Transverse colon (tissue), 4 donors: ENCODE measurements at regions not wholly inside any gene's neighbourhood (a gene's known extent, or its start where the extent isn't known, plus 50 kb on each side); places are given as distances from the start of the nearest gene placed in this dataset.

Experiments used
- DNase-seq: peaks from one replicate; pipeline ENCODE4 v3.0.0-alpha.2; 2019
- H3K27ac ChIP-seq, 4 donors: fragments of 200-600 bp; sonication (generic); 2 replicates each; pipeline ENCODE4 v1.5.1; 2016 to 2018; ENCODE audit warnings: inconsistent platforms in 4 of 4
- H3K27me3 ChIP-seq: fragments of 200-600 bp; sonication (generic); 2 replicates; pipeline ENCODE4 v1.5.1; 2017; ENCODE audit warnings: inconsistent platforms
- H3K36me3 ChIP-seq, 4 donors: fragments of 200-600 bp; sonication (generic); 2 replicates each; pipeline ENCODE4 v1.5.1; 2017 to 2019; ENCODE audit warnings: inconsistent platforms in 4 of 4
- H3K4me1 ChIP-seq, 4 donors: fragments of 200-600 bp; sonication (generic); 2 replicates each; pipeline ENCODE4 v1.5.1; 2017 to 2020; ENCODE audit warnings: inconsistent platforms in 4 of 4
- H3K4me3 ChIP-seq, 4 donors: fragments of 200-600 bp; sonication (generic); 1 replicate in 1 of 4; 2 replicates in 3 of 4; pipeline versions ENCODE4 v1.5.1 to v1.6.1; 2017 to 2019; ENCODE audit warnings: inconsistent platforms in 4 of 4
- H3K9me3 ChIP-seq, 2 donors: fragments of 200-600 bp; sonication (generic); 2 replicates each; pipeline ENCODE4 v1.5.1; 2017 to 2019; ENCODE audit warnings: inconsistent platforms in 2 of 2
- EP300 ChIP-seq: sonication (generic); formaldehyde crosslinking; IDR thresholded peaks from one replicate; pipeline ENCODE4 v1.6.1; 2017; ENCODE audit warnings: antibody characterized with exemption, low read depth
- POLR2A ChIP-seq: fragments of 450-650 bp; IDR thresholded peaks from one replicate; pipeline ENCODE4 v1.6.1; 2016; ENCODE audit warnings: antibody characterized with exemption, mild to moderate bottlenecking, moderate library complexity
- POLR2AphosphoS5 ChIP-seq, 3 donors: sonication (generic); formaldehyde crosslinking; IDR thresholded peaks; one replicate each; pipeline ENCODE4 v1.6.1; 2016; ENCODE audit warnings: antibody characterized with exemption in 3 of 3
- WGBS, 2 donors: methylation state at CpG; one replicate each; pipeline ENCODE4 v1.1.5; 2018; ENCODE audit warnings: low coverage in 1 of 2; 5-methylcytosine and 5-hydroxymethylcytosine counted together
- in situ Hi-C, 4 donors: fragments of 200-750 bp; cut with MboI; loops; one replicate each; pipeline versions ENCODE4 v1.15.0 to v1.15.1; 2017; ENCODE audit warnings: low sequenced_read_pairs in 3 of 4, low pct_ligation_motif_present in 1 of 4, low pct_unique_long_range_greater_than_20kb in 1 of 4
- intact Hi-C: fragments of 100-400 bp; cut with DNase I; formaldehyde crosslinking; loops from one replicate; pipeline ENCODE4 v1.15.1; 2023; ENCODE audit warnings: low total_unique reads
- TF ChIP-seq, protein P1 (sequence below), 5 experiments: fragments of 200-600 bp in 3 of 5; fragments of 450-650 bp in 2 of 5; sonication (generic) in 3 of 5; IDR thresholded peaks; 1 replicate in 2 of 5; 2 replicates in 3 of 5; pipeline ENCODE4 v1.5.1; 2016 to 2017; ENCODE audit warnings: antibody characterized with exemption in 5 of 5, inconsistent platforms in 3 of 5, mild to moderate bottlenecking in 2 of 5, moderate library complexity in 1 of 5

DNA sequence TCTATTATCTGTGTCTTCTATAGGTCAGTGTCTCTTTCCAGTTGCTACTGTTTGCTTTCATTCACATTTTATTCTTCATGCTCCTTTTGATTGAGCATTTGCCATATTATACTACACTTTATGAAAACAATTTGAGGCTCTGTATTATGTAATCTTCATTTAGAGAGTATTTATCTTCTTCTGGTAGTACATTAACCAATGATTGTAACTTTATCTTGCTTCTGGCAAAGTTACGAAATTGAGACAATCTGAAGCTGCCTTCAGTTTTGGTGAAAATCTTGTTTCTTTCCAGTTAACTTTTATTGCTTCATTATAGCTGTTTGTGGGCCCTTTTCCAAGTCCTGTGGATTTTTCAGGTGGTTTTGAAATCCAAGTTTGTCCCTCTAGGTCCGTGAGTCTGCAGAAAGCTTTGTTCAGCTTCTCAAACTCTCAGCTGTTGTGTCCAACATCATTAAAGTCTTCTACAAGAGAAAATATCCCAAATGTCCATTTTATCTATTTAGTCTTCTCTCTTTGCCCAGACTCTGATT is 1255.4 kb upstream of the SPRY2 start:
- Histone ChIP-seq H3K9me3 (no peaks in the 10 kb centered on the region), H3K4me1 (peaks cover 0 to 6% (median 0%) of the 10 kb centered on the region in 4 donors), H3K27ac (no peak overlapping the region), H3K36me3 (no peaks in the 10 kb centered on the region), H3K4me3 (no peak overlapping the region), H3K27me3 (no peaks in the 10 kb centered on the region)
- in situ Hi-C loops: no loop called here
- no peak for DNase-seq
- 25 to 31% methylated on average over 2 of the region's 2 CpGs for WGBS, 2 donors
- TF ChIP-seq POLR2AphosphoS5 (IDR thresholded peaks at IDR 0.05): no peak
- no peak for TF ChIP-seq EP300
- intact Hi-C loops: no loop called here

GRCh38 chr13:81591528-81592220 is 1250.7 kb upstream of the SPRY2 start:
- intact Hi-C loops: loop anchor here (5.0 kb wide), 1 partner anchor 1999 kb away; no protein-coding TSS in a partner anchor
- peaks cover 0 to 6% (median 0%) of the 10 kb centered on the region in 4 donors for H3K4me1 ChIP-seq
- TF ChIP-seq POLR2A: no peak
- TF ChIP-seq, protein P1, sequence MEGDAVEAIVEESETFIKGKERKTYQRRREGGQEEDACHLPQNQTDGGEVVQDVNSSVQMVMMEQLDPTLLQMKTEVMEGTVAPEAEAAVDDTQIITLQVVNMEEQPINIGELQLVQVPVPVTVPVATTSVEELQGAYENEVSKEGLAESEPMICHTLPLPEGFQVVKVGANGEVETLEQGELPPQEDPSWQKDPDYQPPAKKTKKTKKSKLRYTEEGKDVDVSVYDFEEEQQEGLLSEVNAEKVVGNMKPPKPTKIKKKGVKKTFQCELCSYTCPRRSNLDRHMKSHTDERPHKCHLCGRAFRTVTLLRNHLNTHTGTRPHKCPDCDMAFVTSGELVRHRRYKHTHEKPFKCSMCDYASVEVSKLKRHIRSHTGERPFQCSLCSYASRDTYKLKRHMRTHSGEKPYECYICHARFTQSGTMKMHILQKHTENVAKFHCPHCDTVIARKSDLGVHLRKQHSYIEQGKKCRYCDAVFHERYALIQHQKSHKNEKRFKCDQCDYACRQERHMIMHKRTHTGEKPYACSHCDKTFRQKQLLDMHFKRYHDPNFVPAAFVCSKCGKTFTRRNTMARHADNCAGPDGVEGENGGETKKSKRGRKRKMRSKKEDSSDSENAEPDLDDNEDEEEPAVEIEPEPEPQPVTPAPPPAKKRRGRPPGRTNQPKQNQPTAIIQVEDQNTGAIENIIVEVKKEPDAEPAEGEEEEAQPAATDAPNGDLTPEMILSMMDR (IDR thresholded peaks at IDR 0.05): no peak
- no peak for TF ChIP-seq EP300
- TF ChIP-seq POLR2AphosphoS5 (IDR thresholded peaks at IDR 0.05): no peak
- no peaks in the 10 kb centered on the region for H3K27me3 ChIP-seq
- H3K4me3 ChIP-seq: no peak overlapping the region
- WGBS, 2 donors: 81 to 86% methylated on average over 3 of the region's 3 CpGs
- H3K27ac ChIP-seq: no peak overlapping the region
- DNase-seq: no peak
- no peaks in the 10 kb centered on the region for H3K36me3 ChIP-seq
- no peaks in the 10 kb centered on the region for H3K9me3 ChIP-seq
- in situ Hi-C loops: no loop called here

- TF ChIP-seq, protein P1 (IDR thresholded peaks at IDR 0.05): no peak
- TF ChIP-seq EP300: no peak
- no peak for TF ChIP-seq POLR2A
- TF ChIP-seq POLR2AphosphoS5 (IDR thresholded peaks at IDR 0.05): no peak
- Histone ChIP-seq H3K27me3 (no peaks in the 10 kb centered on the region), H3K4me3 (no peak overlapping the region), H3K36me3 (no peaks in the 10 kb centered on the region), H3K27ac (no peak overlapping the region), H3K9me3 (no peaks in the 10 kb centered on the region), H3K4me1 (no peaks in the 10 kb centered on the region)
- intact Hi-C loops: no loop called here
- DNase-seq: no peak
- in situ Hi-C loops: no loop called here
Observed at GRCh38 chr13:81582381-81582780, 1241.5 kb upstream of the SPRY2 start.

DNA sequence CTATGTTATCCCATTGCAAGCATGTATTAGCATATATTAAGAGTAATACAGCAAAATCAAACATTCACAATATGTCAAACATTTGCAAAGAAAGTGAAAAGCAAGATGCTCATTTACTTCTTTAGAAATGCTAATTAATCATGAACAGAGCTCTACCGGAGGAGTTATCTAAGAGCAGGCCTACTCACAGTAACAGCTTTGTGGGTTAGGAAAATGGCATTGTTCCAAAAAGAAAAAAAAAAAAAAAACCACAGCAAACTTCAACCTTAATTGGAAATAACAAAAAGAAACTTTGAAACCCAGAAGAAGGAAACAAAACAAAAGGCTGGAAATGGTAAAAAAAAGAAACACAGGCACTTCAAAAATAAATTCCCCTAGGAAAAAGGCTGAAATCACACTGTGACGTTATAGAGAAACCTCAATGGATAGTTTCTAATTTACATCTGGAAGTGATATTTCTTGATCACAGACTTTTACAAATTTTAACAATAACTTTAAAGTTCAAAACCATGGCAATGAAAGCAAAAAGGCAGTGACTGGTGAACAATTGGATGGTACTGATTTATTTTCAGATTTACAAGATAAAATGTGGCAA is 1236.8 kb upstream of the SPRY2 start:
- no peak overlapping the region for H3K4me3 ChIP-seq
- intact Hi-C loops (no loop called here), in situ Hi-C loops (no loop called here)
- H3K27me3 ChIP-seq: no peaks in the 10 kb centered on the region
- H3K4me1 ChIP-seq: no peaks in the 10 kb centered on the region
- DNase-seq: no peak
- H3K9me3 ChIP-seq: no peaks in the 10 kb centered on the region
- TF ChIP-seq POLR2AphosphoS5 (IDR thresholded peaks at IDR 0.05): no peak
- no peak for TF ChIP-seq EP300
- TF ChIP-seq, protein P1 (IDR thresholded peaks at IDR 0.05): no peak
- no peak for TF ChIP-seq POLR2A
- H3K27ac ChIP-seq: no peak overlapping the region
- no peaks in the 10 kb centered on the region for H3K36me3 ChIP-seq
- 25% methylated on average over 2 of the region's 2 CpGs for WGBS, 2 donors
